Breast epithelium (tissue), 4 donors: ENCODE measurements at regions not wholly inside any gene's neighbourhood (a gene's known extent, or its start where the extent isn't known, plus 50 kb on each side); places are given as distances from the start of the nearest gene placed in this dataset.
"Not testable (repeated sequence)": the region's sequence is repeated elsewhere in the genome, so short reads cannot be mapped to it uniquely, and the experiment has no call there.

ENCODE experiments used
- DNase-seq, 2 donors: peaks; one replicate each; pipeline ENCODE4 v3.0.0-alpha.2; 2019; ENCODE audit warnings: low spot score in 2 of 2
- H3K27ac ChIP-seq, 2 donors: fragments of 200-600 bp; sonication (generic) in 1 of 2; one replicate each; pipeline ENCODE4 v1.5.1; 2016 to 2019; ENCODE audit warnings: mild to moderate bottlenecking in 1 of 2
- H3K27me3 ChIP-seq, 2 donors: fragments of 200-600 bp; sonication (generic) in 1 of 2; one replicate each; pipeline versions ENCODE4 v1.5.1 to v1.6.0; 2017 to 2019; ENCODE audit warnings: control low read depth in 1 of 2, mild to moderate bottlenecking in 1 of 2
- H3K36me3 ChIP-seq: fragments of 200-600 bp; one replicate; pipeline ENCODE4 v1.5.1; 2019
- H3K4me1 ChIP-seq, 2 donors: fragments of 200-600 bp; sonication (generic); one replicate each; pipeline ENCODE4 v1.5.1; 2016 to 2019; ENCODE audit warnings: control low read depth in 1 of 2
- H3K4me3 ChIP-seq, 3 donors: fragments of 200-600 bp; sonication (generic); 1 replicate in 2 of 3; 2 replicates in 1 of 3; pipeline ENCODE4 v1.5.1; 2016 to 2019; ENCODE audit warnings: mild to moderate bottlenecking in 3 of 3, moderate library complexity in 2 of 3
- H3K9me3 ChIP-seq, 2 donors: fragments of 200-600 bp; sonication (generic) in 1 of 2; one replicate each; pipeline ENCODE4 v1.5.1; 2016 to 2019; ENCODE audit warnings: control low read depth in 1 of 2
- CTCF ChIP-seq, 3 donors: fragments of 450-650 bp; IDR thresholded peaks; one replicate each; pipeline ENCODE4 v1.5.1; 2016 to 2017; ENCODE audit warnings: antibody characterized with exemption in 3 of 3, mild to moderate bottlenecking in 3 of 3, moderate library complexity in 3 of 3
- POLR2A ChIP-seq: fragments of 450-650 bp; IDR thresholded peaks from one replicate; pipeline ENCODE4 v1.6.1; 2016; ENCODE audit warnings: antibody characterized with exemption, mild to moderate bottlenecking, moderate library complexity
- POLR2AphosphoS5 ChIP-seq, 3 donors: sonication (generic); formaldehyde crosslinking; IDR thresholded peaks; one replicate each; pipeline ENCODE4 v1.6.1; 2017; ENCODE audit warnings: antibody characterized with exemption in 3 of 3
- intact Hi-C: fragments of 100-400 bp; cut with DNase I; formaldehyde crosslinking; loops from one replicate; pipeline ENCODE4 v1.15.1; 2023; ENCODE audit warnings: low total_unique reads

- Histone ChIP-seq H3K9me3 (no peaks in the 10 kb centered on the region), H3K36me3 (no peaks in the 10 kb centered on the region), H3K27me3 (no peaks in the 10 kb centered on the region), H3K4me1 (no peaks in the 10 kb centered on the region), H3K27ac (no peak overlapping the region), H3K4me3 (no peak overlapping the region)
- no peak for TF ChIP-seq POLR2AphosphoS5 (IDR thresholded peaks at IDR 0.05)
- no peak for TF ChIP-seq POLR2A
- TF ChIP-seq CTCF (IDR thresholded peaks at IDR 0.05) = no peak
- no peak for DNase-seq
- intact Hi-C loops = no loop called here
Measured at GRCh38 chr4:79599691-79600090, 191.7 kb upstream of the GK2 start.

- Histone ChIP-seq H3K9me3 (no peaks in the 10 kb centered on the region), H3K27me3 (no peaks in the 10 kb centered on the region), H3K36me3 (no peaks in the 10 kb centered on the region), H3K4me1 (no peaks in the 10 kb centered on the region), H3K27ac (peak overlapping the region in 1 of 2 donors; percentile 7), H3K4me3 (no peak overlapping the region)
- intact Hi-C loops = no loop called here
- TF ChIP-seq POLR2A (no peak), POLR2AphosphoS5 (IDR thresholded peaks at IDR 0.05) (no peak), CTCF (IDR thresholded peaks at IDR 0.05) (no peak)
- DNase-seq = peak in 1 of 2 donors; percentile 23
Measured at GRCh38 chr4:79598801-79599200, 190.8 kb upstream of the GK2 start.

GRCh38 chr4:79598214-79598613 is 190.2 kb upstream of the GK2 start:
- TF ChIP-seq CTCF (IDR thresholded peaks at IDR 0.05) (no peak), POLR2AphosphoS5 (IDR thresholded peaks at IDR 0.05) (no peak), POLR2A (no peak)
- H3K4me3 ChIP-seq = no peak overlapping the region
- no peaks in the 10 kb centered on the region for H3K36me3 ChIP-seq
- intact Hi-C loops = no loop called here
- no peaks in the 10 kb centered on the region for H3K27me3 ChIP-seq
- no peaks in the 10 kb centered on the region for H3K4me1 ChIP-seq
- H3K27ac ChIP-seq = no peak overlapping the region
- no peaks in the 10 kb centered on the region for H3K9me3 ChIP-seq
- DNase-seq = no peak

GRCh38 chr4:79597266-79597665 is 189.2 kb upstream of the GK2 start:
- TF ChIP-seq CTCF (IDR thresholded peaks at IDR 0.05) (no peak), POLR2A (no peak), POLR2AphosphoS5 (IDR thresholded peaks at IDR 0.05) (no peak)
- Histone ChIP-seq H3K27me3 (no peaks in the 10 kb centered on the region), H3K27ac (no peak overlapping the region), H3K9me3 (no peaks in the 10 kb centered on the region), H3K4me1 (no peaks in the 10 kb centered on the region), H3K36me3 (no peaks in the 10 kb centered on the region), H3K4me3 (no peak overlapping the region)
- DNase-seq = no peak
- intact Hi-C loops = no loop called here

GRCh38 chr4:79592218-79592617 is 184.2 kb upstream of the GK2 start:
- H3K27me3 ChIP-seq, H3K27ac ChIP-seq, DNase-seq, H3K4me3 ChIP-seq, H3K9me3 ChIP-seq, intact Hi-C loops, H3K4me1 ChIP-seq, H3K36me3 ChIP-seq: not testable (repeated sequence)

- intact Hi-C loops = no loop called here
- Histone ChIP-seq H3K4me3 (no peak overlapping the region), H3K27me3 (no peaks in the 10 kb centered on the region), H3K4me1 (no peaks in the 10 kb centered on the region), H3K9me3 (no peaks in the 10 kb centered on the region), H3K27ac (no peak overlapping the region), H3K36me3 (no peaks in the 10 kb centered on the region)
- DNase-seq = no peak
- TF ChIP-seq POLR2A (no peak), POLR2AphosphoS5 (IDR thresholded peaks at IDR 0.05) (no peak), CTCF (IDR thresholded peaks at IDR 0.05) (no peak)
Measured at GRCh38 chr4:79588679-79589078, 180.7 kb upstream of the GK2 start.

GRCh38 chr4:79587207-79587606 is 179.2 kb upstream of the GK2 start:
- not testable (repeated sequence) for H3K27ac ChIP-seq, H3K36me3 ChIP-seq

More at GRCh38 chr4:79587207-79587606, 179.2 kb upstream of the GK2 start:
- H3K27me3 ChIP-seq, H3K4me3 ChIP-seq, intact Hi-C loops, H3K9me3 ChIP-seq, DNase-seq, H3K4me1 ChIP-seq: not testable (repeated sequence)
